GM21526 (cell line): ENCODE measurements at regions not wholly inside any gene's neighbourhood (a gene's known extent, or its start where the extent isn't known, plus 50 kb on each side); places are given as distances from the start of the nearest gene placed in this dataset.

Experiments
- ATAC-seq: cut with Tn5 transposase; IDR thresholded peaks from one replicate; pipeline ENCODE4 v1.9.1; 2021; ENCODE audit warnings: moderate library complexity; ENCODE audit not compliant: unreplicated experiment, low FRiP score

DNA sequence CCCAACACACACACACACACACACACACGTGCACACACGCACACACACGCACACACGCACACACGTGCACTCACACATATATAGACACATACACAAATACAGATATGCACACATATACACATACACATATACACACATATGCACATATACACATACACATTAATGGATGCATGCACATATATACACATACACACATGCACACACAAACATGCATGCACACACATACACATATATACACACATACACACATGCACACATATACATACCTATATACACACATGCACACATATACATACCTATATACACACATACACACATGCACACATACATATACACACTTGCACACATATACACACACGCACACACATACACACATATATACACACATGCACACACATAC is 312.4 kb upstream of the PFKP start:
- no peak for ATAC-seq

DNA sequence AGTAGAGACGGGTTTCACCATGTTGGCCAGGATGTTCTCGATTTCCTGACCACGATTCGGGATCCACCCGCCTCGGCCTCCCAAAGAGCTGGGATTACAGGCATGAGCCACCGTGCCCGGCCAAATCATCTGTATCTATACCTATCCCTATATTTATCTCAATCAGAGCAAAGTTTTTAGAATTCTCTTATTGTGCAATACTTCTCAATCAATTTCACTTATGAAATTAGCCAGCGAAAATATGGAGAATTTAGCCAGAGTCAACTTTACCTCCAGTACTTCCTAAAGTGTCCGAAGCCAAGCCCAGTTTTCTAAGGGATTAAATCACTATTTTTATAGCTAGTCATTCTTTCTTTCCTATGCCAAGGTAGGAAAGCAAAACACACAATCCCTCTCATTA is 319.1 kb upstream of the PFKP start:
- no peak for ATAC-seq

- no peak for ATAC-seq
Measured at GRCh38 chr10:2746638-2747037, 320.7 kb upstream of the PFKP start.

DNA sequence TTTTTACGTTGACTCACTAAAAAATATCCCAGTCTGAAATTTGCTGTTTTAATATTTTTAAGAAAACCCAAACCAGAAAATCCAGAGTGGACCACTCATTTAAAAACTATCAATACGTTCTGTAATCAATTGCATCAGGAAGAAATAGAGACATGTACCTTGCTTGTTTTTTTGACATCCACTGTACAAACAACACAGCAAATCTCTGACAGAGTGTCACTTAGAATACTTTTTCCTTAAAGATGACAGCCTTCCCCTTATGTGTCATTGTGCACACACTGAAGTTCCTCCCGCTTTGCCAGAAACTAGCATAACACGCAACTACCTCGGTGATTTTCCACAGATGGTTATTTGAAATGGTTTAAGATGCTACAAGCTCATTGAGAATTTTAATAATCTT is 321.7 kb upstream of the PFKP start:
- no peak for ATAC-seq

- ATAC-seq, result no peak
Measured at GRCh38 chr10:2744547-2745200, 322.7 kb upstream of the PFKP start.

- no peak for ATAC-seq
Measured at GRCh38 chr10:2734603-2735002, 332.7 kb upstream of the PFKP start.

- ATAC-seq, result no peak
Measured at GRCh38 chr10:2733278-2733963, 333.9 kb upstream of the PFKP start.

DNA sequence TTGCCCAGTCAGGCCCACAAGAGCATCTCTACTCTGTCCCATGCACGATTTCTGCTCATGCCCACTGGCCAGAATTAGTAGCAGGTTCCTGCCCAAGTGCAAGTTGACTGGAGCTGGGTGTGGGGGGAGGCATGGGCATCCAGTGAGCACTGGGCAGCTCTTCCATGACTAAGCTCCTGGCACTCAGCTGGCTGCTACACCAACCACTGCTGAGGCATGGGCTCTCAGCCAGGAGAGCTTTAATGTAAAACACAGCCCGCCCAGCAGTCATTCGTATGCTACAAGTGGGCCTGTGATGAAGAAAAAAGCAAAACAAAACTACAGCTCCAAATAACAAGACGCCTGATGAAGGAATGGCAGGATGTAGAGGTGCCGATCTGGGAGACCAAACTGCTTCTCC is 335.4 kb upstream of the PFKP start:
- no peak for ATAC-seq

GRCh38 chr10:2729197-2729596 is 338.2 kb upstream of the PFKP start:
- no peak for ATAC-seq

GRCh38 chr10:2728087-2728486 is 339.3 kb upstream of the PFKP start:
- no peak for ATAC-seq

- ATAC-seq, result no peak
Measured at GRCh38 chr10:2716596-2716995, 350.8 kb upstream of the PFKP start.

GRCh38 chr10:2714597-2714996 is 352.8 kb upstream of the PFKP start:
- ATAC-seq, result no peak

DNA sequence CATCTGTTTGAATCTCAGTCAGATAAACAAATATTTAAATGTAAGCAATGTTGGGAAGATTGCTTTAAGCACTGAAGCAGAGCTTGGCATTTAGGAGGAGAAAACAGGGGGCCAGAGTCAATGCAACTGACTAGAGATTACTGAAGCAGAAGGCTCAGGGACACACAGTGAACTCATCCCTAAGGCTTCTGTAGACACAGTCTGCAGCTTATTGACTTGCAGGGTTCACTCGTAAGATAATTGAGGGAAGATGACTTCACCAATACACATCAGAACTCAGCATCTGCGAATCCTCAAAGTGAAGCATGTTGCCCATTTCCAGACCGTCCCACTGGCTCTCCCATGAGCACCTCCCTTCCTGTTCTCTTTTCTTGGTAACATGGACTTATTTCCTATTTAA is 363.4 kb upstream of the PFKP start:
- no peak for ATAC-seq

DNA sequence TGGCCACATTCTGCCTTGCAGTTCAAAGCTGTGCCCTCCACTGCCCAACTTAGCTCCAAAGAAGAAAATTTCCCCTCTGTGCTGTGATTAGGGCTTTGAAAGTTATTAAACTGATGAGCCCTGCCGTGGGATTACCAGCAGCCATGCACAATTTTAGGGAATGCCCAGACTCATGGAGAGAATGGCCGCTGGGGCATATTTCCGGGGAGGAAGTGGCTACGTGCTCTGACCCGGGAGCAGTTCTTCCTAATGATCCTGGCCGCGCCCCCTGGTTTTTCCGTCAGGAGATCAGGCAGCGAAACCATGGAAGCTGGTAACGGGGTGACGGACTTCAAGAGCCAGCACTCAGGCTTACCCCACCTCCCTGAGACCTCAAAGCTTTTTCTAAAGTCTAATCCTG is 365.5 kb upstream of the PFKP start:
- ATAC-seq, result no peak

- no peak for ATAC-seq
Measured at GRCh38 chr10:2700626-2701305, 366.6 kb upstream of the PFKP start.

DNA sequence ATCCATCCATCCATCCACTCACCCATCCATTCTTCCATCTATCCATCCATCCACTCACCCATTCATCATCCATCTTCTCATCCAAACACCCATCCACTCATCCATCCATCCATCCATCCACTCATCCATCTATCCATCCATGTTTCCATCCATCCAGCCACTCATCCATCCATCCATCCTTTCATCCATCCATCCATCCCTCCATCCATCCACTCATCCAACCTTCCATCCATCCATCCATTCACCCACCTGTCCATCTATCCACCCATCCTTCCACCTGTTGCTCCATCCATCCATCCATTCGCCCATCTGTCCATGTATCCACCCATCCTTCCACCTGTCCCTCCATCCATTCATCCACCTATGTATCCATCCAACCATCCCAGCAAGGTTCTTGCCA is 378.4 kb upstream of the PFKP start:
- ATAC-seq, result no peak

DNA sequence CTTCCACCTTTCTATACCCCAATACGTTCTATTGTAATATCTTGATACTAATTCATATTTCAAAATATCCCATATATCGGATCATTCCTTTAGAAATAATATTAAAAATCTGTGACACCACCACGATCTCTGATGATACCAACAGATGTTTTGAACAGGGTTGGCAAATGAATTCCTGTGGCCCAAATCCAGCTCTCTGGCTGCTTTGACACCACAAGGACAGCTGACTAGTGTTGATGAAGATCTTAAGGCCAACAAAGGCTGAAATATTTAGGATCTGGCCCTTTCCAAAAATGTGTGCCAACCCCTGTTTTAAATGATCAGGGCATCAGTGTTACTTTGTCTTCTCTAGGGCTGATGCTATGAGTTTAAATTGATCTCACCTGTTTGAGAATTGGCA is 380.7 kb upstream of the PFKP start:
- ATAC-seq, result no peak

GRCh38 chr10:2682491-2682890 is 384.9 kb upstream of the PFKP start:
- ATAC-seq, result no peak

DNA sequence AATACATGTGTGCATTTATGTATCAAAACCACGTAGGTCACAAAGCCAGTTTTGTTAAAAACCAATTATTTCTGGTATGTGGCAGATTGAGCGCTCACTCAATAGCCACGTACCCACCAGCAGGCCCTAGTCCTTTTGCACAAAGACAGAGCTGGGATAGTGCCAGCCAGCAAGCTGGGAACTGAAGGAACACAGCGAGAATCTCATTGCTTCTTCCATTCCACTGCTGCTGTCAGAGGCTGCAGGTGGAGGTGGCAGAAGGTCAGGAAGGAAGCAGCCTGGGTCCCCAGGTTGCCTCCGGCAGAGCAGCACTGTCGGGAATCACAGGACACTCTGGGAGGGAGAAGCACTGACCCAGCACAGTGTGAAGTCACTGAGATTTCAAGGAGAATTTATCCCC is 385.5 kb upstream of the PFKP start:
- no peak for ATAC-seq

DNA sequence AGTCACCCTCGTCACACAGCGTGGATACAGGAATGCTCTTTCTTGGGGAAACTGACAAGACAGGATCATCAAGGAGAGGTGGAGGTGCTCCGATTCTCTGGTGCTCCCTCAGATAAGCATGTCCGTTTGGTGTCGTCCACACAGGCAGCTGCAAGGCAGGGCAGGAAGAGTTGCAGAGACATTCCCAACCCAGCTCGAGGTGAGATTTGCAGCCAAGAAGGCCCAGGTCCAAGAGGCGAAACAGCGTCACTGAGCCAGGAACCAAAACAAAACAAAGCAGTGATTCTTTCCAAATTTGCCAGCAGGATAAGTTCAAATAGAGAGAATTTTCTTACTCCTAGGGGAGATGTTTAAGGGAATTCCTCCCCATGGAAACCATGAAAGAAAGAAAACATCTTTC is 386.5 kb upstream of the PFKP start:
- ATAC-seq, result no peak

DNA sequence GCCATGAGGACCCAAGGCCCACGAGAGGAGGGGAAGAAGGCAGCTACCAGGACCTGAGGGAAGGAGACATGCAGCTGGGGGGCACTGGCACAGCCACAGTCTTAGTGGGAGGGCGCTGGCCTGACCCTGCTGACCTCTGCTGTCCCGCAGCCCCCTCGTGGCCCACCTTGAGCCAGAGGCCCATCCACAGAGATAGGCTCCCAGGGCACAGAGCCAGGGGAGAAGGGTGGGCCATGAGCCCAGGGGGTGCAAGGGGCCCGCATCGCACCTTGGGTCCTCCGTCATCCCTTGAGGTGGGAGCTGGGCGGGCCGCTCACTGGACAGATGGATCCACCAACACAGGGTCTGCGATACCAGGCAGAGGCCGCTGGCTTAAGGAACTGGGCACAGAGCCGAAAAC is 387.7 kb upstream of the PFKP start:
- ATAC-seq, result no peak

DNA sequence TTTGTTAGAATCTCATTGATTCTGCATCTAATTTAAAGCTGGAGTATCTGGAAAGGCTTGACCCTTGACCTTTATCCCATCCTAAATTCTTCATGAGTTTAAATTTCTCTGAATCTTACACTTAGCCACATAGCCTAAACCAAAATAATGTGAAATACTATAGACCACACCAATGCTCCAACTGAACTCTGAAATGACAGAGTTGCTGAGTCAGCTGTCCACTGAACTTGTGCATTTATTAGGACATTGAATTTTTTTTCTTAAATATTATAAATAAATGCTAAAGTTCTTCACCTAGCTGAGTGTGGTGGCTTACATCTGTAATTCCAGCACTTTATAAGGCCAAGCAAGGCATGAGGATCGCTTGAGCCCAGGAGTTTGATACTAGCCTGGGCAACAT is 390.9 kb upstream of the PFKP start:
- no peak for ATAC-seq
